Sigmoid colon (tissue), 6 donors: ENCODE measurements at regions not wholly inside any gene's neighbourhood (a gene's known extent, or its start where the extent isn't known, plus 50 kb on each side); places are given as distances from the start of the nearest gene placed in this dataset.

Experiments
- DNase-seq: peaks from one replicate; pipeline ENCODE4 v3.0.0-alpha.2; 2019
- H3K27ac ChIP-seq, 4 donors: fragments of 200-600 bp; sonication (generic); one replicate each; pipeline ENCODE4 v1.5.1; 2016 to 2019; ENCODE audit warnings: mild to moderate bottlenecking in 1 of 4
- H3K27me3 ChIP-seq, 3 donors: fragments of 200-600 bp; sonication (generic); one replicate each; pipeline ENCODE4 v1.5.1; 2019; ENCODE audit warnings: mild to moderate bottlenecking in 1 of 3
- H3K36me3 ChIP-seq, 4 donors: fragments of 200-600 bp; sonication (generic); one replicate each; pipeline ENCODE4 v1.5.1; 2016 to 2019
- H3K4me1 ChIP-seq, 4 donors: fragments of 200-600 bp; sonication (generic); one replicate each; pipeline ENCODE4 v1.5.1; 2017 to 2019
- H3K4me3 ChIP-seq, 4 donors: fragments of 200-600 bp; sonication (generic); one replicate each; pipeline ENCODE4 v1.5.1; 2017 to 2019; ENCODE audit warnings: mild to moderate bottlenecking in 2 of 4, moderate library complexity in 1 of 4
- H3K9me3 ChIP-seq, 4 donors: fragments of 200-600 bp in 3 of 4; sonication (generic) in 3 of 4; one replicate each; pipeline versions ENCODE4 v1.5.1 to v1.6.1; 2013 to 2019
- CTCF ChIP-seq, 4 experiments: fragments of 450-650 bp in 3 of 4; fragments of 200-600 bp in 1 of 4; IDR thresholded peaks; one replicate each; pipeline ENCODE4 v1.5.1; 2016 to 2019; ENCODE audit warnings: antibody characterized with exemption in 4 of 4, mild to moderate bottlenecking in 3 of 4, moderate library complexity in 2 of 4
- EP300 ChIP-seq, 4 donors: sonication (generic); formaldehyde crosslinking; IDR thresholded peaks; one replicate each; pipeline ENCODE4 v1.6.1; 2017; ENCODE audit warnings: antibody characterized with exemption in 4 of 4
- POLR2A ChIP-seq, 2 donors: fragments of 450-650 bp; IDR thresholded peaks; one replicate each; pipeline ENCODE4 v1.6.1; 2016; ENCODE audit warnings: antibody characterized with exemption in 2 of 2, mild to moderate bottlenecking in 2 of 2, moderate library complexity in 2 of 2
- POLR2AphosphoS5 ChIP-seq, 4 donors: sonication (generic); formaldehyde crosslinking; IDR thresholded peaks; one replicate each; pipeline ENCODE4 v1.6.1; 2017; ENCODE audit warnings: antibody characterized with exemption in 4 of 4
- WGBS, 2 donors: extraction: QIAGEN DNeasy Blood & Tissue Kit; methylation state at CpG; one replicate each; pipeline ENCODE4 v1.1.7; 2013; 5-methylcytosine and 5-hydroxymethylcytosine counted together
- intact Hi-C: fragments of 100-400 bp; cut with DNase I; formaldehyde crosslinking; loops from one replicate; pipeline ENCODE4 v1.15.1; 2023
- donor health status: healthy with polysubstance abuse.
- donor health status: healthy.

- no peak overlapping the region for H3K4me3 ChIP-seq
- no peak for DNase-seq
- intact Hi-C loops, result no loop called here
- no peak for TF ChIP-seq POLR2A (IDR thresholded peaks at IDR 0.05)
- no peak for TF ChIP-seq EP300 (IDR thresholded peaks at IDR 0.05)
- TF ChIP-seq POLR2AphosphoS5 (IDR thresholded peaks at IDR 0.05), result no peak
- TF ChIP-seq CTCF (IDR thresholded peaks at IDR 0.05), result no peak
- WGBS, 2 donors, result 78 to 90% methylated on average over 4 of the region's 4 CpGs
- no peaks in the 10 kb centered on the region for H3K27me3 ChIP-seq
- no peaks in the 10 kb centered on the region for H3K9me3 ChIP-seq
- H3K27ac ChIP-seq, result no peak overlapping the region
- H3K36me3 ChIP-seq, result no peaks in the 10 kb centered on the region
- no peaks in the 10 kb centered on the region for H3K4me1 ChIP-seq
Measured at GRCh38 chr3:96488708-96489107, 325.7 kb upstream of the EPHA6 start.

GRCh38 chr3:96491023-96491422 is 323.4 kb upstream of the EPHA6 start:
- no peak overlapping the region for H3K4me3 ChIP-seq
- H3K27ac ChIP-seq, result no peak overlapping the region
- DNase-seq, result no peak
- intact Hi-C loops, result no loop called here
- H3K36me3 ChIP-seq, result no peaks in the 10 kb centered on the region
- no peak for TF ChIP-seq CTCF (IDR thresholded peaks at IDR 0.05)
- TF ChIP-seq POLR2A (IDR thresholded peaks at IDR 0.05), result no peak
- TF ChIP-seq EP300 (IDR thresholded peaks at IDR 0.05), result no peak
- no peak for TF ChIP-seq POLR2AphosphoS5 (IDR thresholded peaks at IDR 0.05)
- H3K9me3 ChIP-seq, result no peaks in the 10 kb centered on the region
- no peaks in the 10 kb centered on the region for H3K27me3 ChIP-seq
- no peaks in the 10 kb centered on the region for H3K4me1 ChIP-seq

- Histone ChIP-seq H3K4me1 (no peaks in the 10 kb centered on the region), H3K27me3 (no peaks in the 10 kb centered on the region), H3K36me3 (no peaks in the 10 kb centered on the region), H3K9me3 (no peaks in the 10 kb centered on the region), H3K4me3 (no peak overlapping the region), H3K27ac (no peak overlapping the region)
- intact Hi-C loops, result no loop called here
- no peak for DNase-seq
- no peak for TF ChIP-seq POLR2A (IDR thresholded peaks at IDR 0.05)
- no peak for TF ChIP-seq EP300 (IDR thresholded peaks at IDR 0.05)
- TF ChIP-seq CTCF (IDR thresholded peaks at IDR 0.05), result no peak
- no peak for TF ChIP-seq POLR2AphosphoS5 (IDR thresholded peaks at IDR 0.05)
Measured at GRCh38 chr3:96491868-96492267, 322.5 kb upstream of the EPHA6 start.

GRCh38 chr3:96510334-96510733 is 304.1 kb upstream of the EPHA6 start:
- TF ChIP-seq POLR2AphosphoS5 (IDR thresholded peaks at IDR 0.05) (no peak), POLR2A (IDR thresholded peaks at IDR 0.05) (no peak), CTCF (IDR thresholded peaks at IDR 0.05) (no peak)
- intact Hi-C loops, result no loop called here
- WGBS, 2 donors, result 90 to 91% methylated on average over 7 of the region's 7 CpGs
- Histone ChIP-seq H3K27ac (no peak overlapping the region), H3K27me3 (no peaks in the 10 kb centered on the region), H3K36me3 (no peaks in the 10 kb centered on the region), H3K9me3 (no peaks in the 10 kb centered on the region), H3K4me3 (no peak overlapping the region), H3K4me1 (no peaks in the 10 kb centered on the region)
- DNase-seq, result no peak

- TF ChIP-seq POLR2AphosphoS5 (IDR thresholded peaks at IDR 0.05), result no peak
- no peak for TF ChIP-seq POLR2A (IDR thresholded peaks at IDR 0.05)
- TF ChIP-seq CTCF (IDR thresholded peaks at IDR 0.05), result no peak
- TF ChIP-seq EP300 (IDR thresholded peaks at IDR 0.05), result no peak
- H3K36me3 ChIP-seq, result no peaks in the 10 kb centered on the region
- H3K27me3 ChIP-seq, result no peaks in the 10 kb centered on the region
- no peak overlapping the region for H3K27ac ChIP-seq
- no peaks in the 10 kb centered on the region for H3K4me1 ChIP-seq
- no peaks in the 10 kb centered on the region for H3K9me3 ChIP-seq
- H3K4me3 ChIP-seq, result no peak overlapping the region
- no peak for DNase-seq
- intact Hi-C loops, result no loop called here
Measured at GRCh38 chr3:96537165-96537564, 277.2 kb upstream of the EPHA6 start.
